EL (cell line): ENCODE measurements at regions not wholly inside any gene's neighbourhood (a gene's known extent, or its start where the extent isn't known, plus 50 kb on each side); places are given as distances from the start of the nearest gene placed in this dataset.

Experiments
- DNase-seq: peaks from one replicate; pipeline ENCODE4 v3.0.0-alpha.2; 2016

DNA sequence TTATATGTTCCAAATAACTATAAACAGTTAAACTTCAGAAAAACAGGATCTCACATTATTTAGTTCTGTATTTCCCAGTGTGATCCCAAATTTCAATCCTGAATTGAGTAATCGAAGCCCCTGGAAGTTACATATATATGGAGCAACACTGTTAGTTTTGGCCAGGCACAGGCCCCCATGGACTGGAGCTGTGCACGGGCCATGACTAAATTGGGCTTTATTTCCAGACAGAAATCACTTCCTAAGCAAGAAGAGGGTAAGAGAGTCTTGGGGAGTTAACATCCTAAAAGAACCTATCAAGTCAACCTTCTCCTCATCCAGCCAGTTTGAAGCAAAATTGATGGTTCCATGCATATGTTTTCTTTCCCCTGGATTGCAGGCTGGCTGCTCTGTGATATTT, 393.0 kb downstream of the TMEM167A start:
- DNase-seq = no peak

DNA sequence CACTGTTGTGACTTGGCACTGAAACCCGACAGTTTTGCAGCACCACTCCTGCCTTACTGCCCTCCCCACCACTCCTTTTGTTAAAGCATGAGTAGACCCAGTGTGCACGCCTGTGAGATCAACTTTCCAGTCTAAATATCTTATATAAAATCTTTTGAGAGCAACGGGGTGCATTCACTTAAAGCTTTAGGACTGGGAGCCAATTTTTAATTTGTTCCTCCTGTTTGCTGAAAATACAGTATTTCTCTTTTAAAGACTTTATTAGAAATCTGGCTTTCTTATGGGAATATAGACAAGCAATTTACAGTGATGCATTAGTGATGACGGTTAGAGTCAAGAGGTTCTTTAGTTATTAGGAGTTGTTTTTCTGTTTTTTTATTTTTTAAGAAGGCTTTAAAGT, 397.5 kb downstream of the TMEM167A start:
- DNase-seq = no peak

DNA sequence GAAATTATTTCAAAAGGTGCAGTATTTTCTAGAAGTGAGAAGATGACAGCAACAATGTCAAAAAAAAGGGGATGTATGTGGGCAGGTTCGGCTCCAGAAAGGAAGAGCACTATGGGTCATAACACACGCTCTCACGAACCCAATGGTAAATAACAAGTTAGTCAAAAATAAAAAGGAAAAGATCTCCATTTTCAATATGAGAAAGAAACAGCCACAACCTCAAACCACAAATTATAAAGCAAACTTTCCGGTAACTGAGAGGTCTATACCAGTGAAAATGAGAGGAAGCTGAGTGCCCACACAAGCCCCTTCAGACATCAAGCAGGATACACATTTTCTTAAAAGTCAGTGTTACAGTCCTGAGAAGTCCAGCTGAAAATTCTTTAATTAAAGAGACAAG, 398.5 kb upstream of the RPS23 start:
- no peak for DNase-seq

DNA sequence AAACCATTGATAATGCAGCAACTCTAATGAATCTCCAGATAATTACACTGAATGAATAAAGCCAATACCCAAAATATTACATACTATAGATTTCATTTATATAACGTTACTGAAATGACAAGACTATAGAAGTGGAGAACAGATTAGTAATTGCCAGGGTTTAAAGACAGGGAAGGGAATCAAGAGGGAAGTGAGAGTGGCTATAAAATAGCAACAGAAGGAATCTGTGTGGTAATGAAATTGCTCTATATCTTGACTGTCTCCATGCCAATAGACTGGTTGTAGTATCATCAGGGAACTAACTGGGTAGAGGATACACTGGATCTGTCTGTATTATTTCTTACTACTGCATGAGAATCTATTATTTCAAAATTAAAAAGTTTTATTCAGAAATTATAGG, 396.5 kb upstream of the RPS23 start:
- DNase-seq = no peak

DNA sequence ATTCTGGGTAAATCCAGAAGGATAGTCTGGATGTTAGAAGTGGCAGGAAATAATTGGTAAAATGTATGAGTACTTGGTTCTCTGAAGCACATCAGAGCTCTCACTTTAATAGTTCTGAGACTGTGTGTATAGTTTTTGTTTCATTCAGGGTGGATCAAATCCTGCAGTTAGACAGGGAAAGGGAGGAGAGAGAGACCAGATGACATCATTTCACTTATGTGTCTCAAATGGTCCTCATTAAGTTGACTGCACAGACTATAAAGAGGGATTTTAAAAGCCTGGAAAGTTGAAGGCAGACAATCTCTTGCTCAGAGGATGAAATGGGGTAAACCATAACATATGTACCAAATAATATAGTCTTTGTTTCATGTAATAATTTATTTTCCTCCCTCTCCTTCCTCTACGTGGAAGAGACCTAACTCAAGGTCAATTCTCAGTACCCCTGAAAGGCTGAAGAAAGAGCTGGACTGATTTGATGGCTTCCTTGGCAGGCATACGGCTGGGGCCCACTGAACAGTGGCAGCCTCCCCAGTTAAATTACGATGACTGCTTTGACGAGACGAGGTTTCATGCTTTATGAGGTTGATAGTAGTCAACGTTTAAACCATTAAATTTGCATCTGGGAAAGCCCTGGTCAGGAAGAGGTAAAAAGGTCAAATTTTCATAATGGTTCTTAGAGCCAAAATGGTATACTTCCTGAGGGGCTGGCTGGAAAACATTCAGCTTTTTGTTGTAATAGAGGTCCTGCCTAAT, 395.1 kb upstream of the RPS23 start:
- no peak for DNase-seq

DNA sequence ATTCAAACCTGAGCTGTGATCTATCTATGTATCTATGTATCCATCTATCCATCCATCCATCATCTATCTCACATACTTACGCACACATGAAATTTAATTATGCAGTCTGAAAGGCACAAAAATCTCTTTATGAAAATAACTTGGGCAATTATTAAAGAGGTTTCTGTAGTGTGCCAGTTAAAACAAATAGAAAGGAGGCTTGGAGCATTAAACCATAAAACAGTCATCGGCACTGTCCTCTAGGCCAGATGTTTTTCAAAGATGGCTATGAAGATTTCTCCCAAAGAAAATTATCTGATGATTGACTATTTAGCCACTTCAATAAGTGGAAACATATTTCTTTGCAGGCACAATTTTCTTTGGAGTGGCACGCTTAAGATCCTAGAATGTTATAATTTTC, 392.5 kb upstream of the RPS23 start:
- no peak for DNase-seq

DNA sequence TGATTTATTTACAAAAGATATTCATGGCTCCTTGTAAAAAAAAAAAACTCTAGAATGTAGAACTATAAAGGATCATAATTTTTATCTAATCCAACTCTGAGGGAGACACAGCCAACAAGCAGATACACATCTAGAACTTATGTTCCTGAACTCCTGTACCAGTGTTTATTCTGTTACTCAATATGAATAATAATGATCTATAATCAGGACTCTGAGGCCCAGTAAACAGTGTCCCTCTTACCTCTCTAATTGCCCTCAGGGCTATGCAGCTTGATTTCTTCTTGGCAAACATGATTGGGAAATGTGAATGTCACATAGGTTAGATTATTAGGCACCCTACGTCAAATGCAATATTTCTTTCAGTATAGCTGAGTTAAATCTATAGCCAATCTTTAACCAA, 391.6 kb upstream of the RPS23 start:
- DNase-seq = no peak

DNA sequence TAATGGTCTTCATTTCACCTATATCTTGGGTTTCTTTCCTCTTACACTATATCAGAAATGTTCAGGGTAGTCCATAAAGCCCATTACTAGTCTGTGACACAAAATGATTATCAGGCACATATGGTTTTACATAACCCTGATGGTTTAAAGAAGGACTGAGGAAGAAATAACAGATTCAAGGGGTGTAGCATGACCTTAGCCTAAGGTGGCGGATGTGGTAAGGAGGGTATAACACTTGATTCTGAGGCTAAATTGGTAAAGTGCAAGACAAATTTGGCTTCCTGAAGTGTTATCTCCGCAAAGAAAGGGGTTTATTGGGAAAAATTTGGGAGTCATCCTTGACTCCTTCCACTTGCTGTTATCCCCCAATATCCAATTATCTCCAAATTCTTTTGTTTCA, 388.2 kb upstream of the RPS23 start:
- no peak for DNase-seq

DNA sequence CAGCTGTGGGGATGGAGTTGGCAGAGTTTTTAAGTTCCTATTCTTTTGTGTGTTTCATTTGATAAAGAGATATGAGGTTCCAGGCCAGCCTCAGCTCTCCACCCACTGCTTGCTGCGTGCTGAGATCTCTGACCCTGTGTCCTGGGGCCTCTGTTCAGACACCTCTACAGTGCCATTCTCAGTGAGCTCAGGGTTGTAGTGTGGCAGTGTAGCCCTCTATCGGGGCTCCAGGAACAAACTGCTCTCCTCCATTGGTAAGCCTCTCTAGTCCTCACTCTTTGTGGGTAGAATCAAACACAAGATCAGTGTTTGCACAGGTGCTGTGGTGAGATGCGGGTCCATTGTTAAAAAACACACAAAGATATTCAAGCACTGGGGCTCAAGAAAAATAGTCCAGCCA, 386.6 kb upstream of the RPS23 start:
- no peak for DNase-seq

DNA sequence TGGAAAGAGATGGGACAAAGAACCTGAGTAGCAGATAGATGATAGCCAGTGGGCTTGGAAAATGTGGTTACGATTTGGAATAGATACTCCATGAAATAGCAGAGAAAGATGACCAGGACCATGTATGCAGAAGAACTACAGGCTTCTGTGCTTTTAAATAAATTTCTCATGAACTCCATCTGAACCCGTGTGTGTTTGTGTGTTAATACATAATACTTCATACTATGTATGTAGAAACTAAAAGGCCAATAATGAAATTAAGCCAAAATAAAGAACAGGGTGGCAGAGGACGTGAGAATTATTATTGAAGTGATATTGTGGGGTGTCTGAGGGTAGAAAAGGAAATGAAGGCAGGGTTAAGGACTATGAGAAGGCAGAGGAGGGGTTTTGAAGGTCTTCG, 385.1 kb upstream of the RPS23 start:
- no peak for DNase-seq

DNA sequence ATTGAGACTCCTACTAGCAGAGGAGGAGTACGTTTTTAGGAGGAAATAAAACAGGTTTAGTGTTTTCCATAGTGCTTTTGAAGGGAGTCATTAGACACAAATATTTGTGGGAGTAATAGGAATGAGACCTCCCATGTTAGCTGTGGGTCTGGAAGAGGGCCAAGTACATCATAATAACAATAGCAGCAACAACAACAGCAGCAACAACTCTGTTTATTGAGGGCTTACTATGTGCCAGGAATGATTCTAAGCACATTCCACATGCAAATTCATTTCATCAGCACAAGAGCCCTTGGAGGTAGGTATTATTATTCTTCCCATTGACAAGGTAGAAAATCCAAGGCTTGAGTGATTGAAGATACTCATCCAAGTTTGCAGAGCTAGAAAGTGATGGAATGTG, 384.2 kb upstream of the RPS23 start:
- no peak for DNase-seq

DNA sequence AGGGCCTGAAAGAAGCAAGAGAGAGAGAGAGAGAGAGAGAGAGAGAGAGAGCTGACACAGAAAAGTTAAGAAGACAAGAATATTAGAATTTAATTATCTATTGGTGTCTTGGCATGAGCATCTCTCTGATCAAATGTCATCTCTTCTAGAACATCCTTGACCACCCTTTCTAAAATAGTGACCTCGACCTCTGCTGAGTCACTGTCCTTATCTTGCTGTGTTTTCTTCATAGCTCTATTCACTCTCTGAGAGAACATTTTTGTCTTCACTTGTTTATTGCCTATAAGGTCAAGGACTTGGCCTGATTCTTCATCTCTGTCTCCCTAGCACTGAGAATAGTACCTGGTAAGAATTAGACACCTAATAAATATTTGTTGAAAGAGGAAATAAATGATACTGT, 383.8 kb upstream of the RPS23 start:
- no peak for DNase-seq

DNA sequence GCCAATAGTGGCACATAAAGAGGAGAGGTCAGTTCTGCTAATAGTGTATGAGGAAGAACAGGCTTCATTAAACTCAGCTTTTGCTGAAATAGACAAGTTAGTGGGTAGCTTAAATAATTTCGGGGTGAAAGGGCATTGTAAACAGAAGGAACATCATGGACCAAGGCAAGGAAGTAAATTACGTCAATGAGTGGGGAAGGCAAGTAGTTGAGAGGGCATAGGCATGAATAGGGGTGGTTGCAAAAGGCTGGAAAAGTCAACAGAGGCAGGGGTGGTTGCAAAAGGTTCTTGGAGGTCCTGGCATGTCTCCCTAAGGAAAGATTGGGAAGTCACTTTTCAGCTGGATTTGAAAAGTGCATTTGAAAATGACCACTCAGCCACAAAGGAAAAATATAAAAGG, 383.3 kb upstream of the RPS23 start:
- DNase-seq = no peak

DNA sequence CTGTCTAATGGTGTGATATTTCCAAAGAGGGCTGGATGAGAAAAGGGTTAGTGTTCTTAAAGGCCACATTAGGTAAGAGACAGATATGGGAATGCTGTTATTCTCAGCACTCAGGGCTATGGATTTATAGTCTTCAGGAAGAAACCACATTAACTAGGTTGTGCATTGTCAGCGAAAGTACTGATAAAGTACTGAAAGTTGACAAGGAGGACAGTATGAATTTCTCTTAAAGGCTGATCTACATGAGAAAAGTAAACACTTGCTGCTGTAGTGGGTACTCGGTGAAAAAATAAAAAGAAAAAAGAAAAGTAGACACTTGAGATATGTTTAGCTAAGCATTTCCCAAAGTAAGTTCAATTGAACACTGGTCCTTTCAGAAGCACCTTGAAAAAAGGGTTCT, 381.0 kb upstream of the RPS23 start:
- DNase-seq = no peak

DNA sequence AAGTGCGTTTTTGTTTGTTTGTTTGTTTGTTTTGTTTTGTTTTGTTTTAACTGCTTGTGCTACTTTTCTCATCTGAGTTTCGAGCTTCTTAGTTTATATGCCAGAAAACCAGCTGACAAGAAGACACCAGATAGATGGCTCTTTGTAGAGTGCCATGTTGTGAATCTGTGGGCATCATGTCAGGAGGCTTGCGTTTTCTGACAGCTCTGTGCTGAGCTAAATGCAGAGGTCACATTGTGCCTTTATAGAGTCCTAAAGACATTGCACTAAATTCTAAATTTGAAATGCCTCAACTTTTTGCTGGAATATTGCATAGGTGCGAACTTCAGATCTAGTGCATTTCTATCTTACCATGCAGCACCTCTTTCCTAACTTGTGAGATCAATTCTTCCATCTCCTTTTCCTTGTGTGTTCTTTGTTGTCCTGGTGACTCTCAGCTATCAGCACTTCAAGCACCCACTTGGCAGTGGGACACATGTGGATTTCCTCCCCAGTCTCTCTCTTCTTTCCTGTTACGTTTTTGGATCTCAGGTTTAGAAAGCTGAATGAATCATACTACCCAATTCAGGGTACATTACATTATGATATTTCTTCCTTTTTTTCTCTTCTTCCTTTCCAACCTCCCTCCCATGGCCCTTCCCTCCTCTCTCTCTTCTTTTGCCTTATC, 379.0 kb upstream of the RPS23 start:
- no peak for DNase-seq

DNA sequence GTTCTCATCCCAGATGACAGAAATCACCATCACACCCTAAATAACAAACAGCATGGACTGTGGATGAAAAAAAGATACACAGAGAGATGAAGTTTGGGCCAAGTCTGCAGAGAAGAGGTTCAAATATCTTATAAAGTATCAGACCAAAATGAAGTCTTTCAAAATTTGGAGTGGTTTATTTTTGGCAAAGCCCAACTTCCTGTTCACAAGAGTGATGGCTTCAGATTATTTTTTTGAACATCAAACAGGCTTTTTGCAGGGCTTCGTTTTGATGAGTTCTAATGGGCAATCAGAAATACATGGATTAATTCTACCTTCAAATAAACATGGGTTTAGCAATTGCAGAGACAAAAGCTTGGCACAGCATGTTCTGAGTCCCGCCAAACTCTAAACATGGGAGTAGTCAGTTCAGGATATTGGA, 378.2 kb upstream of the RPS23 start:
- no peak for DNase-seq

DNA sequence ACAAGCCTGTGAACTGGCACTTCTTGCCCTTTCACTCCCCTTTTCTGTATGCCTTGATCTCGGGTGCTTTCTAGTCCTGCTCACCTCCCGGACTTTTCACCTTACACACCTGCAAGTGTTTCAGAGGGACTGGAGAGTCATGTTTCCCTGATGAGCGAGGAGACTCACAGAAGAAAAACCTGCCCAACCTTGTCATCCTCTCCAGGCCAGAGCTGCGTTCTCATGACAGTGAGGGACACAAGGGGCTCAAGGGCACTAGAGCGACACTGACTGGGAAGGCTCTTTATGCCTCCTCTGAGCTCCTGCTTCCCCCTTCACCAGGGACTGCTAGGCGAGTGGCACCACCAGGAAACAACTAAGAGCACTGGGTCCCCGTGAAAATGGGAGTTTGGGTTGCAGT, 376.9 kb upstream of the RPS23 start:
- DNase-seq = no peak

DNA sequence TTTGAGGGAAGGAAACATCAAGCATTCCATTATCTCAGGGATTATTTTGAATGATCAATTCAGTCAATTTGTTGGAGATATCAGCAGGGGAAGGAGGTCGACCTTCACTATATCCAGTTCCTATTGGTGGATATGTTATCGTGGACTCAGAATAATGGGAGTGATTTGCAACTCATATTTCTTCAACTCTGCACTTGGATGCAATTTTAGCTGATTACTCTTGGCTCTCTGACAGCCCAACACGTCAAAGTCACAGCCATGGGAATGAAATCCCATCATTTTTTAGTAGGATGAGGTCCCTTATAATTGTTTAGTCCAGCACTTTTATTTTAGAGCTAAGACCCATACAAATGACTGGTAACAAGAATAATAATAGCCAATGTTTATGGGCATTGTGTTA, 371.8 kb upstream of the RPS23 start:
- no peak for DNase-seq

DNA sequence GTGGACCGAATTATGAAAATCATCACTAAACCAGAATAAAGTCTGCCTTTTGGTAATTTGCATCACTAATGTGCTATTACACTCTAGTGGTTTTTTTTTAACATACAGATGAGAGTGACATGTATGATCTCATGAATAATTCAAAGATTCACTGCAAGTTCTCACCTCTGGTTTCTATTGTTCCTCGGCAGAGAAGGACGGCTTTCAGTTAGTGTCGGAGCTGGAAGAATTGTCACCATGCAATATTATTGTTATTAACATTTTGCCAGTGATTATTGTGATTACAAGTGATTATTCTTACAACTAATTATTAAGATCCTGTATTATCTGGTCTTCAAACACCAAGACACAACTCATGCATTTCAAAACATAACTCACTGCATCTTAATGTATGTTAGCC, 366.6 kb upstream of the RPS23 start:
- no peak for DNase-seq

DNA sequence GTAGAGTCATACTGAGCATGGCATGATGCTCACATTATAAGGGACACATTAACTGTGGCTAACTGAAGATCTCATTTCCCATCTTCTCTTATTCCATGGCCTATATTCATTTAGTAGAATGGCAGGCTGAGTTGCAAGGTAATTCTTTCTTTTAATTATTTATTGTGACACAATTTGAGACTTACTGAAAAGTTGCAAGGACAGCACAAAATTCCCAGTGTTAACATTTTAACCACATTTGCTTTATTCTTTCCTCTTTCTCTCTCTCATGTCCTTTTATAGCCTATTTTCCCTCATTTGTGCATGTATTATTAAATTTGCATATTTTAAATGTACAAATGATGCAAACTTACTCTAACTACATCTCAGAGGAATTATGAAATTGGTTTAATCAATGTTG, 366.1 kb upstream of the RPS23 start:
- no peak for DNase-seq

DNA sequence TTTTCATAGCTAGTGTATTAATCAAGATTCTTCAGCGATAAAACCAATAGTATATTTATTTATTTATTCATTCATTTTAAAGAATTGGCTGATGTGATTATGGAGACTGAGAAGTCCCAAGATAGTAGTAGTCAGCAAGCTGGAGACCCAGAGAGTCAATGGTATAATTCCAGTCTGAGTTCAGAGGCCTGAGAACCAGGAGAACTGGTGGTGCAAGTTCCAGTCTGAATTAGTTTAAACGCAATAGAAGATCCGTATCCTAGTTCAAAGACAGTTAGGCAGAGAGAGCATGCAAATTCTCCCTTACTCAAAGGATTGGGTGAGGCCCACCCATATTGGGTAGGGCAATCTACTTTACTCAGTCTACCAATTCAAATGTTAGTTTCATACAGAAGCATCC, 364.2 kb upstream of the RPS23 start:
- no peak for DNase-seq

DNA sequence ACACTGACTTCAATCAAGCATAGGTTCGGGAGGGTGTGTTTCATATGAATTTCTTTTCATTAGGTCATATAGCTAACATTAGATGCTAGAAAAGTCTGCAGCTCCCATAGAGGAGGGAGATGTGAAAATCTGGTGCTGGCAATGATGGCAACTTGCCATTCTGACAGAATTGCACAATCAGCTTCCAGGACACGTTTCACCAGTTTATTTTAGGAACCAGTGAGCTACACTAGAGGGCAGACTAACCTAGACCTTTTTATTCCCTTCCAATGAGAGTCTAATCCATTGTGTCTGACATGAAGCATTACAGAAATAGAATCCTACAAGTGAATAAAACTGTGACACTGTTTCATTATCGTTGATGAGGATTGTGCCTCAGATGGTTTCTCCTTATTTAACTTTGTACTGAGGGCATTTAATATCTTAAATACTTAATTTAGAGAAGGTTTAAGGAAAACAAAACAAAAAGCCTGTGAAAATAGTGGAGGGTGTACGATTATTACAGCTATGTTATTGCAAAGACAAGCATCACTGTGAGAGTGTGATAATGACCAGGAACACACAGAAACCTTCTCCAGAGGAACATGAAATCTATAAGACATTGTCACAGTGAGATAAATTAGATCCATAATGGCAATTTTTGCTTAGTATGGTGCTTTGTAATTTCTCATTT, 363.3 kb upstream of the RPS23 start:
- DNase-seq = peak; percentile 67

DNA sequence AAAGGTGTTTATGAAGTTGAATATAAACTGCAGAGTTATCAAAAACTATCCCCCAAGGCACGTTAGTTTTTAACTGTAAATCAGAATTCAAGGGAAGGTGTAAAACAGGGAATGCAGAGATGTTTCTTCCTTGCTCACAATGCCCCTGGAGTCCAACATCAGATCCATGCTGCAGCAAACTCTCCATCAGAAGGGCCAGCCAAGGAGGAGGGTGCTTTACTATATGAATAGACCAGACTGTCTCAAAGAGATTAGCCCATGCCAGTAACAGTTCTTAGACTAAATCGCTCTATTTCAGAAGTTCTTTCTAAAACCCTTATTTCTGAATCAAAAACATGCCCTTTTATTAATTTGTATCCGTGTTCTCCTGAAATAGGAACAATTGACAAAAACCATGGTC, 362.8 kb upstream of the RPS23 start:
- no peak for DNase-seq

DNA sequence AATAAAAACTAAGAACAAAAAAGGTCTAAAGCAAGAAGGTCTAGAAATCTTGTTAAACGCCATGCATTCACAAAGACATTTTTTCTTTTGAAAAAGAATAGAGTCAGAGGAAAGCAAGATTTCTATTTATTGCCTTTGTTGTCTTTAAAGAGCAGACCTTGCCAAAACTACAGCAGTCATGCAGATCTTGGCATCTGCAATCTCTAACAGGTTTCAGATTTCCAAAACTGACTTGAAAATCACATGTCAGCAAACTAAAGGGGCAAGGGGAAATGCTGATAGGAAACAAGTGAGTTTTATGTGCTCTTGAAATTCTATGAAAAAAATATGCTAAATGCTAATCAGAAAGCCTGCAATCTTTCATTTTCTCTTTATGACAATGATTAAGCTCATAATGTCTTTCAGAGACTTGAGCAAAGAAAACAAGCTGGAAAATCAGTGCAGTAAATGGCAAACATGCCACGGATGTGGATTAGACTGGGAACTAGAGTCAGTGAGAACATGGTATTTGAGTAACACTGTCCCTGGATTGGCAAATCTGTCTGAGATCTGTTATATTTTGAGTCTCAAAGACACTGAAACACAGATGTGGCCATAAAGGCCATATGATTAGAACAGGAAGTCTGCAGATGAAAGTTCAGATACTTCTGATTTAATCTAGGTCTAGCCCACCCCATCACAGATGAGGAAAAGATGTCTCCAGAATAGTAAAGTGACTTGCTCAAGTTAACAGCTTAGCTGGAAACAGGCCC, 361.4 kb upstream of the RPS23 start:
- no peak for DNase-seq
